ENCODE measurements at regions not wholly inside any gene's neighbourhood (a gene's known extent, or its start where the extent isn't known, plus 50 kb on each side); places are given as distances from the start of the nearest gene placed in this dataset.

DNA sequence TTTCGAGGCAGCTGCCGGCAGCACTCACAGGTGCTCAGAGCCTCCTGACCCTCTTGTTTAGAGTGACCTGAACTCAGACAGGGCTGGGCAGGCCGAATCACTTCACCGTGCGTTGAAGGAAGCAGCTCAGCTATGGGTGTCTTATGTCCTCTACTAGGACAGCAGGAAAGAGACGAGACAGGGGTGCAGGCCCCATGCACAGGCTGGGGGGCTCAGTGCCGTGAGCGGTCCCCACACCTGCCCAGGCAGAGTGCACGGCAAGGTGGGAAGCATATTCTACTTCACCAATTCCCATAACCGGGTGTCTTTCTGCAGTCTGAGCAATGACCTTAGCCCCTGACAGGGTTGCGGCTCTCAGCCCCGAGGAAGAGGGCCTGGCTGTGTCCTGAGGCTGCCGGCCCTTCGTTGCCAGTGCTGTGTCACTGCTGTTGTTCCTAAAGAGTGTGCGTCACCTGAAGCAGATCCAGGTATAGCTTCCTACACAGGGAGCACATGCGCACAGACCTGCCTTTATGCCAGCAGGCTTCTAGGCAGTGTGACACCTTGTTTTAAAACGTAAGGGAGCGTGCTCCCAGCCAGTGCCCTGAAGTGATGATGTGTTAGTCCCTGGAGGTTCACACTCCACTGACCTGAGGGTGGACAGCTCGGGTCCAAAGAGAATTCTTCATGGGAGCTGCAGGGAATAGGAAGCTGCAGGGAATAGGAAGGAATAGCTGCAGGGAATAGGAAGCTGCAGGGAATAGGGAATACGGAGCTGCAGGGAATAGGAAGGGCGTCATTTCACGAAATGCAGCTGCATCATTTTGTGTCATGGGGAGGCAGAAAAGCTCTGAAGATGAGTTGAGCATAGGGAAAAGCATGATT, 207.9 kb upstream of the SALL3 start:
- no peak overlapping the region for H3K27ac ChIP-seq (ENCODE audit: low read length)
- no peak overlapping the region for H3K4me3 ChIP-seq (ENCODE audit: low read length)
- no peaks in the 10 kb centered on the region for H3K27me3 ChIP-seq (ENCODE audit: insufficient read depth, low read length)
- no peak overlapping the region for H3K9ac ChIP-seq (ENCODE audit: low read depth, low read length)
- H3K36me3 ChIP-seq (ENCODE audit: insufficient read depth, low read depth, low read length): no peaks in the 10 kb centered on the region
- H3K9me3 ChIP-seq (ENCODE audit: insufficient read depth, low read depth, low read length): no peaks in the 10 kb centered on the region
- peaks cover 10% of the 10 kb centered on the region; the same call in 1 of the 2 replicates for H3K4me1 ChIP-seq (ENCODE audit: insufficient read depth, low read length)

GRCh38 chr18:78772360-78773302, 207.0 kb upstream of the SALL3 start:
- Histone ChIP-seq H3K9ac (ENCODE audit: low read depth, low read length) (no peak overlapping the region), H3K36me3 (ENCODE audit: insufficient read depth, low read depth, low read length) (no peaks in the 10 kb centered on the region), H3K9me3 (ENCODE audit: insufficient read depth, low read depth, low read length) (no peaks in the 10 kb centered on the region), H3K4me1 (ENCODE audit: insufficient read depth, low read length) (peaks cover 10% of the 10 kb centered on the region; the same call in 1 of the 2 replicates), H3K27ac (ENCODE audit: low read length) (no peak overlapping the region), H3K27me3 (ENCODE audit: insufficient read depth, low read length) (no peaks in the 10 kb centered on the region), H3K4me3 (ENCODE audit: low read length) (no peak overlapping the region)

DNA sequence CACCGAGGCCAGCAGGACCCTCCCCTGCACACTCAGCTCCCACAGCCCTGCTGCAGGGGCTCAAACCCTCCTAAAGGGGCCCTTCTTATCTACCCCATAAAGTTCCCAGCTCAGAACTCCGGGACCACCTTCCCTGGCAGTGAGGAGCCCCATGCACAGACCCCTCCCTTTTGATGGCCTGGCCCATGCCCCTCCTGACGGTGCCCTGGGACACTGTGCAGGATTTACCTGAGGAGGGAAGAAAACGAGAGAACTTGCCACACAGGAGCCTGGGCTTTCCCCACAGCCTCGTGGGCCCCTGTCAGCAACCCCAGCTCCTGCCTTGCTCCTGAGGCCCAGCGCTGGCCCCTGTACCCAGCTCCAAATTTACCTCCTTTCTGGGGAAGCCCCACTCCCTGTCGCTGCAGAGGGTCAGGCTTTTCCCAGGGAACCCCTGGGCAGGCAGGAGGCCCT, 206.3 kb upstream of the SALL3 start:
- H3K36me3 ChIP-seq (ENCODE audit: insufficient read depth, low read depth, low read length): no peaks in the 10 kb centered on the region
- no peaks in the 10 kb centered on the region for H3K9me3 ChIP-seq (ENCODE audit: insufficient read depth, low read depth, low read length)
- no peak overlapping the region for H3K4me3 ChIP-seq (ENCODE audit: low read length)
- H3K4me1 ChIP-seq (ENCODE audit: insufficient read depth, low read length): peaks cover 10% of the 10 kb centered on the region; the same call in 1 of the 2 replicates
- H3K27ac ChIP-seq (ENCODE audit: low read length): no peak overlapping the region
- no peak overlapping the region for H3K9ac ChIP-seq (ENCODE audit: low read depth, low read length)
- no peaks in the 10 kb centered on the region for H3K27me3 ChIP-seq (ENCODE audit: insufficient read depth, low read length)

- H3K27me3 ChIP-seq (ENCODE audit: insufficient read depth, low read length): no peaks in the 10 kb centered on the region
These were observed 205.8 kb upstream of the SALL3 start for GRCh38 chr18:78773819-78774218.

GRCh38 chr18:78774741-78775141, 204.9 kb upstream of the SALL3 start:
- H3K27me3 ChIP-seq (ENCODE audit: insufficient read depth, low read length): no peaks in the 10 kb centered on the region

More at GRCh38 chr18:78773819-78774218, 205.8 kb upstream of the SALL3 start:
- Histone ChIP-seq H3K9me3 (ENCODE audit: insufficient read depth, low read depth, low read length) (no peaks in the 10 kb centered on the region), H3K36me3 (ENCODE audit: insufficient read depth, low read depth, low read length) (no peaks in the 10 kb centered on the region), H3K4me3 (ENCODE audit: low read length) (no peak overlapping the region), H3K9ac (ENCODE audit: low read depth, low read length) (no peak overlapping the region), H3K4me1 (ENCODE audit: insufficient read depth, low read length) (peaks cover 9% of the 10 kb centered on the region; the same call in 1 of the 2 replicates), H3K27ac (ENCODE audit: low read length) (no peak overlapping the region)

DNA sequence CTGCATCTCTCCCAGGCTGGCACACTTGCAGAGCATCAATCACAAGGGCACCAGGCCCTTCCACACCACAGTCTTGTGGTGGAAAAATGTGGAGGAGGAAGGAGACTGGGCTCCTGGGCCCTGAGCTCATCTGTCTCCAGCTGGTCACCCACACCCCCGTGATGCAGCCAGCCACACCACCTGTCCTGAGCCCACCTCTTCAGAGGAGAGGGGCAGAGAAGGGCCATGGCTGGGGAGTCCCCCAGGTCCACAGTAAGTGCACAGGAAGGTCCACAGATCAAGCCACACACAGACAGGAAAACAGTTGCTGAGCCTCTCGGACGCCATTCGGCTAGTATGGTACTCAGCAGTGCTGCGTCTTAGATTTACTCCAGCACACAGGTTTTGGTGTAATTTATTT, 203.5 kb upstream of the SALL3 start:
- Histone ChIP-seq H3K27ac (ENCODE audit: low read length) (no peak overlapping the region), H3K4me3 (ENCODE audit: low read length) (no peak overlapping the region), H3K9me3 (ENCODE audit: insufficient read depth, low read depth, low read length) (no peaks in the 10 kb centered on the region), H3K9ac (ENCODE audit: low read depth, low read length) (no peak overlapping the region), H3K4me1 (ENCODE audit: insufficient read depth, low read length) (no peaks in the 10 kb centered on the region), H3K36me3 (ENCODE audit: insufficient read depth, low read depth, low read length) (no peaks in the 10 kb centered on the region), H3K27me3 (ENCODE audit: insufficient read depth, low read length) (no peaks in the 10 kb centered on the region)

More at GRCh38 chr18:78774741-78775141, 204.9 kb upstream of the SALL3 start:
- H3K36me3 ChIP-seq (ENCODE audit: insufficient read depth, low read depth, low read length): no peaks in the 10 kb centered on the region
- H3K9ac ChIP-seq (ENCODE audit: low read depth, low read length): no peak overlapping the region
- peaks cover 4% of the 10 kb centered on the region; the same call in 1 of the 2 replicates for H3K4me1 ChIP-seq (ENCODE audit: insufficient read depth, low read length)
- no peaks in the 10 kb centered on the region for H3K9me3 ChIP-seq (ENCODE audit: insufficient read depth, low read depth, low read length)
- H3K27ac ChIP-seq (ENCODE audit: low read length): no peak overlapping the region
- H3K4me3 ChIP-seq (ENCODE audit: low read length): no peak overlapping the region

DNA sequence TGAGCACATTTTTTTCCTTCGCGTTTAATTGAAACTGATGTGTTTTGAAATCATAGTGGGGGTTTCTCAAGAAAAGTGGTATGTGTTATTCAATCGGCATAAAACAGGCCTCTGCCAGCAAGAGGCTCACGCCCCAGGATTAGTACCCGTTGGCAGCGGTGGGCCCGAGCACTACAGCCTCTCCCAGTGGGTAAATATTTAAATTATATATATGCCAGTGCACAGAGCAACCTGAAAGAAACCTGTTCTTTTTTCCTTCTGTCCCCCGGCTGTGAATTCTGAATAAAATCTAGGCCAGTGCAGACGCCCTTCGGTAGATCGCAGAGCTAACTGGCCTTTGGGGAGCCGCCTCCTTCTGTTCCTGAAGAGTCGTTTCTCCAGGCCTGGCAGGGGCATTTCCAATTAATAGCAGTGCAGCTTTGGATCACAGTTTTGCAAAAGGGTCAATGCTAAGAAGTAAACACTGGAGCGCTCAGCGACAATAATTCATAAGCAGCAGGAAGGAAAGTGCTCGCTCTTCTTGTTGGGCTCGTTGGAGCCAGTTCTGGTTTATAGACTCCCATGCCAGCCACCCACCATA, 202.8 kb upstream of the SALL3 start:
- H3K4me3 ChIP-seq (ENCODE audit: low read length): no peak overlapping the region
- no peak overlapping the region for H3K27ac ChIP-seq (ENCODE audit: low read length)
- H3K9me3 ChIP-seq (ENCODE audit: insufficient read depth, low read depth, low read length): no peaks in the 10 kb centered on the region
- H3K9ac ChIP-seq (ENCODE audit: low read depth, low read length): no peak overlapping the region
- no peaks in the 10 kb centered on the region for H3K36me3 ChIP-seq (ENCODE audit: insufficient read depth, low read depth, low read length)
- no peaks in the 10 kb centered on the region for H3K4me1 ChIP-seq (ENCODE audit: insufficient read depth, low read length)
- H3K27me3 ChIP-seq (ENCODE audit: insufficient read depth, low read length): no peaks in the 10 kb centered on the region

- no peaks in the 10 kb centered on the region for H3K27me3 ChIP-seq (ENCODE audit: insufficient read depth, low read length)
These were observed 201.6 kb upstream of the SALL3 start for GRCh38 chr18:78777992-78778391.

GRCh38 chr18:78778651-78779050, 201.0 kb upstream of the SALL3 start:
- no peaks in the 10 kb centered on the region for H3K9me3 ChIP-seq (ENCODE audit: insufficient read depth, low read depth, low read length)
- no peak overlapping the region for H3K27ac ChIP-seq (ENCODE audit: low read length)
- no peaks in the 10 kb centered on the region for H3K36me3 ChIP-seq (ENCODE audit: insufficient read depth, low read depth, low read length)
- H3K9ac ChIP-seq (ENCODE audit: low read depth, low read length): no peak overlapping the region
- no peaks in the 10 kb centered on the region for H3K27me3 ChIP-seq (ENCODE audit: insufficient read depth, low read length)
- no peak overlapping the region for H3K4me3 ChIP-seq (ENCODE audit: low read length)
- no peaks in the 10 kb centered on the region for H3K4me1 ChIP-seq (ENCODE audit: insufficient read depth, low read length)

More at GRCh38 chr18:78777992-78778391, 201.6 kb upstream of the SALL3 start:
- Histone ChIP-seq H3K9me3 (ENCODE audit: insufficient read depth, low read depth, low read length) (no peaks in the 10 kb centered on the region), H3K4me1 (ENCODE audit: insufficient read depth, low read length) (no peaks in the 10 kb centered on the region), H3K9ac (ENCODE audit: low read depth, low read length) (no peak overlapping the region), H3K27ac (ENCODE audit: low read length) (no peak overlapping the region), H3K4me3 (ENCODE audit: low read length) (no peak overlapping the region), H3K36me3 (ENCODE audit: insufficient read depth, low read depth, low read length) (no peaks in the 10 kb centered on the region)

DNA sequence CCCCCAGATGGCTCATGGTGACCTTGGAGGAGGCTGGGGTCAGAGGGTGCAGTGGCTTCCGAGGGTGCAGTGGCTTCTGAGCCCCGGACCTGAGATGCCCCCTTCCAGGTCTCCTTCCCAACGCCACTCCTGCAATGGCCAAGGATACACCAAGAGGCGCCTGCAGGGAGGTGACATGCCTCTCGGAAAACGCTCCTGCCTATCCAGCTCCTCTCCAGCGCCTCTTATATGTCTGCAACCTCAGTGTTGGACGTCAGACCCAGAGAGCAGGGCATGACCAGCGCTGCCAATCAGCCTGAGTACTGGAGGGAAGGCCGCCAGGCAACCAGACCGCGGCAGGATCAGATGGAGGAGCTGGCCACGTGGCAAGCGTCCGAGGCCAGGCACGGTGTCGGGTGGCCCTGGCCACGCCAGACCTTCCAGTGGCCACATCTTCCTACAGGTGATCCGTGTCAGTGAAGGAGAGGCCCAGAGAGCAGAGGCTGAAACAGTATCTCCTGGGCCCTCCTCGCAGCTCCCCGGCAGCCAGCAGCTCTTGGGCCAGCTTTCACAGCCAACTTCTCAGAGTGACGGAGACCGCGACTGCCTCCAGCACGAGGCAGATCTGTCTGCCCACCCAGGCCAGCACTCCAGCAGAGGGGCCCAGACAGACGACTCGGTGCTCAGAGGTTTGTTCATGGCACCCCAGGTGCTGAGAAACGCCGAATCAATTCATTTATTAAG, 199.5 kb upstream of the SALL3 start:
- Histone ChIP-seq H3K36me3 (ENCODE audit: insufficient read depth, low read depth, low read length) (no peaks in the 10 kb centered on the region), H3K9ac (ENCODE audit: low read depth, low read length) (no peak overlapping the region), H3K4me1 (ENCODE audit: insufficient read depth, low read length) (no peaks in the 10 kb centered on the region), H3K27me3 (ENCODE audit: insufficient read depth, low read length) (no peaks in the 10 kb centered on the region), H3K9me3 (ENCODE audit: insufficient read depth, low read depth, low read length) (no peaks in the 10 kb centered on the region), H3K4me3 (ENCODE audit: low read length) (no peak overlapping the region), H3K27ac (ENCODE audit: low read length) (no peak overlapping the region)
